ENCODE measurements at regions not wholly inside any gene's neighbourhood (a gene's known extent, or its start where the extent isn't known, plus 50 kb on each side); places are given as distances from the start of the nearest gene placed in this dataset.

DNA sequence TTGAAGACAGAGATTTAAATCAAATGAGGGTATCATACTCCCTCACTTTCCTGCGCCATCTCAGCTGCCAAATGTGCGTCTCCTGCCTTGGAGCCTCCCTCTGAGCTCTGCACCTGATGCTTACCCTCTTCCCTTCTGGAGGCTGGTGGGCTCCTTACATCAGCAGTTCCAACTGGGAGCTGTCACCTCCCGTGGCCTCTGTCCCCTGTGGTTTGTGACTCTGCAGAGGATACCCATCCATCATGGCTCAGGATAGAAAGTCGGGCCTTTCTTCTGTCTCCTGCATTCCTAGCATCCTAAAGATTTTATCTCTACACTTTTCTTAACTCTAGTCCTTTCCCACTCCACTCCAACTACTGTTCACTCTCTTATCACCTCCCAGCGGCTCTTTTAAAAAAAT, 570.6 kb downstream of the BCL11B start:
- no peak overlapping the region for H3K27ac ChIP-seq (replicated peaks)
- no peak for TF ChIP-seq POLR2AphosphoS5 (IDR thresholded peaks at IDR 0.05; ENCODE audit: low read depth)
- no peaks in the 10 kb centered on the region for H3K27me3 ChIP-seq (ENCODE audit: insufficient read depth, poor library complexity, severe bottlenecking)
- H3K4me3 ChIP-seq (replicated peaks; ENCODE audit: insufficient read depth, low read length) = no peak overlapping the region
- DNase-seq (ENCODE audit: low read depth in 1 of 2, low spot score in 1 of 2) = no peak

DNA sequence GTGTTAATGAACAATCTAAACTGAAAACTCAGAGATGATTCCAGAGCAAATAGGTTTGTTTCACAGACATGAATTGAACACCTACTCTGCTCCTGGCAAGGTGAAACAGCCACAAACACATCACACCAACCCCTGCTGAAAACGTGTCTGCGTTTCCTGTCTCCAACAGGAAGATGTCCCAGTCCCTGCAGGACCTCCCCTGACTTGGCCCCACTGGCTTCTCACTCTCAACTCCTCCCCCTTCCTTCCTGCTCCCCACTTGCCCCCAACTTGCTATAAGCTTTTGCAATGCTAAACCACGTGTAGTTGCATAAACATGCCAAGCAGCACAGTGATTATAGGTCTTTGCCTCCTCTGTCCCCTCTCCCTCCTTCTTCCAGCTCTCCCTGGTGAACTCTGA, 567.6 kb downstream of the BCL11B start:
- TF ChIP-seq, protein P1, sequence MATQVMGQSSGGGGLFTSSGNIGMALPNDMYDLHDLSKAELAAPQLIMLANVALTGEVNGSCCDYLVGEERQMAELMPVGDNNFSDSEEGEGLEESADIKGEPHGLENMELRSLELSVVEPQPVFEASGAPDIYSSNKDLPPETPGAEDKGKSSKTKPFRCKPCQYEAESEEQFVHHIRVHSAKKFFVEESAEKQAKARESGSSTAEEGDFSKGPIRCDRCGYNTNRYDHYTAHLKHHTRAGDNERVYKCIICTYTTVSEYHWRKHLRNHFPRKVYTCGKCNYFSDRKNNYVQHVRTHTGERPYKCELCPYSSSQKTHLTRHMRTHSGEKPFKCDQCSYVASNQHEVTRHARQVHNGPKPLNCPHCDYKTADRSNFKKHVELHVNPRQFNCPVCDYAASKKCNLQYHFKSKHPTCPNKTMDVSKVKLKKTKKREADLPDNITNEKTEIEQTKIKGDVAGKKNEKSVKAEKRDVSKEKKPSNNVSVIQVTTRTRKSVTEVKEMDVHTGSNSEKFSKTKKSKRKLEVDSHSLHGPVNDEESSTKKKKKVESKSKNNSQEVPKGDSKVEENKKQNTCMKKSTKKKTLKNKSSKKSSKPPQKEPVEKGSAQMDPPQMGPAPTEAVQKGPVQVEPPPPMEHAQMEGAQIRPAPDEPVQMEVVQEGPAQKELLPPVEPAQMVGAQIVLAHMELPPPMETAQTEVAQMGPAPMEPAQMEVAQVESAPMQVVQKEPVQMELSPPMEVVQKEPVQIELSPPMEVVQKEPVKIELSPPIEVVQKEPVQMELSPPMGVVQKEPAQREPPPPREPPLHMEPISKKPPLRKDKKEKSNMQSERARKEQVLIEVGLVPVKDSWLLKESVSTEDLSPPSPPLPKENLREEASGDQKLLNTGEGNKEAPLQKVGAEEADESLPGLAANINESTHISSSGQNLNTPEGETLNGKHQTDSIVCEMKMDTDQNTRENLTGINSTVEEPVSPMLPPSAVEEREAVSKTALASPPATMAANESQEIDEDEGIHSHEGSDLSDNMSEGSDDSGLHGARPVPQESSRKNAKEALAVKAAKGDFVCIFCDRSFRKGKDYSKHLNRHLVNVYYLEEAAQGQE (IDR thresholded peaks at IDR 0.05; ENCODE audit: insufficient replicate concordance, low read depth) = no peak
- TF ChIP-seq, protein P2, sequence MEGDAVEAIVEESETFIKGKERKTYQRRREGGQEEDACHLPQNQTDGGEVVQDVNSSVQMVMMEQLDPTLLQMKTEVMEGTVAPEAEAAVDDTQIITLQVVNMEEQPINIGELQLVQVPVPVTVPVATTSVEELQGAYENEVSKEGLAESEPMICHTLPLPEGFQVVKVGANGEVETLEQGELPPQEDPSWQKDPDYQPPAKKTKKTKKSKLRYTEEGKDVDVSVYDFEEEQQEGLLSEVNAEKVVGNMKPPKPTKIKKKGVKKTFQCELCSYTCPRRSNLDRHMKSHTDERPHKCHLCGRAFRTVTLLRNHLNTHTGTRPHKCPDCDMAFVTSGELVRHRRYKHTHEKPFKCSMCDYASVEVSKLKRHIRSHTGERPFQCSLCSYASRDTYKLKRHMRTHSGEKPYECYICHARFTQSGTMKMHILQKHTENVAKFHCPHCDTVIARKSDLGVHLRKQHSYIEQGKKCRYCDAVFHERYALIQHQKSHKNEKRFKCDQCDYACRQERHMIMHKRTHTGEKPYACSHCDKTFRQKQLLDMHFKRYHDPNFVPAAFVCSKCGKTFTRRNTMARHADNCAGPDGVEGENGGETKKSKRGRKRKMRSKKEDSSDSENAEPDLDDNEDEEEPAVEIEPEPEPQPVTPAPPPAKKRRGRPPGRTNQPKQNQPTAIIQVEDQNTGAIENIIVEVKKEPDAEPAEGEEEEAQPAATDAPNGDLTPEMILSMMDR (IDR thresholded peaks at IDR 0.05; ENCODE audit: insufficient read depth, low read length) = no peak
- TF ChIP-seq GABPA (IDR thresholded peaks at IDR 0.05; ENCODE audit: low read depth) (no peak), SPI1 (IDR thresholded peaks at IDR 0.05; ENCODE audit: borderline replicate concordance, low read depth) (no peak), POLR2AphosphoS5 (IDR thresholded peaks at IDR 0.05; ENCODE audit: low read depth) (no peak)
- no peaks in the 10 kb centered on the region for H3K27me3 ChIP-seq (ENCODE audit: insufficient read depth, poor library complexity, severe bottlenecking)
- no peak overlapping the region for H3K27ac ChIP-seq (replicated peaks)
- DNase-seq (ENCODE audit: low read depth in 1 of 2, low spot score in 1 of 2) = peak in 1 of 2 experiments; percentile 25
- no peak overlapping the region for H3K4me3 ChIP-seq (replicated peaks; ENCODE audit: insufficient read depth, low read length)

DNA sequence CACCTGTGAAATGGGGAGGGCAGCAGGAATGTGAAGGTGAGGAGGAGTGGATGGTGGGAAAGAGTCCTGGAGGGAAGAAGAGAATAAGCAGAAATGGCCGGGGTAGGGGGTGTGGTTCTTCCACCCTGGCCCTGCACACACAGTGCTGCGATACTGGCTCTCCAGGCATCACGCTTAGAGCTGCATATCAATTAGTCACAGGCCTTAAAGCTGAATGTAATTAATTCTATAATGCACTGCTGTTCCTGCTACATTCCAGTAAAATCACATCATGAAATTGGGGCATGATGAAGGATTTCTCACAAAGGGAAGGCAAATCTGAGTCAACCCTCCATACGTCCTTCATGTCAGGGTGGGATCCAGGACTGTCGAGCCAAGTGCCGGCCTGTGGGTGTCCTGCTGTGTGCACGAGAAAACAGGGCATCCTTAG, 566.1 kb downstream of the BCL11B start:
- DNase-seq (ENCODE audit: low read depth in 1 of 2, low spot score in 1 of 2) = no peak
- Histone ChIP-seq H3K27ac (replicated peaks) (no peak overlapping the region), H3K27me3 (ENCODE audit: insufficient read depth, poor library complexity, severe bottlenecking) (no peaks in the 10 kb centered on the region), H3K4me3 (replicated peaks; ENCODE audit: insufficient read depth, low read length) (no peak overlapping the region)
- no peak for TF ChIP-seq POLR2AphosphoS5 (IDR thresholded peaks at IDR 0.05; ENCODE audit: low read depth)
- TF ChIP-seq, protein P1 (IDR thresholded peaks at IDR 0.05; ENCODE audit: insufficient replicate concordance, low read depth) = no peak
- TF ChIP-seq SPI1 (IDR thresholded peaks at IDR 0.05; ENCODE audit: borderline replicate concordance, low read depth) = no peak
- TF ChIP-seq GABPA (IDR thresholded peaks at IDR 0.05; ENCODE audit: low read depth) = no peak
- TF ChIP-seq, protein P2 (IDR thresholded peaks at IDR 0.05; ENCODE audit: insufficient read depth, low read length) = no peak

DNA sequence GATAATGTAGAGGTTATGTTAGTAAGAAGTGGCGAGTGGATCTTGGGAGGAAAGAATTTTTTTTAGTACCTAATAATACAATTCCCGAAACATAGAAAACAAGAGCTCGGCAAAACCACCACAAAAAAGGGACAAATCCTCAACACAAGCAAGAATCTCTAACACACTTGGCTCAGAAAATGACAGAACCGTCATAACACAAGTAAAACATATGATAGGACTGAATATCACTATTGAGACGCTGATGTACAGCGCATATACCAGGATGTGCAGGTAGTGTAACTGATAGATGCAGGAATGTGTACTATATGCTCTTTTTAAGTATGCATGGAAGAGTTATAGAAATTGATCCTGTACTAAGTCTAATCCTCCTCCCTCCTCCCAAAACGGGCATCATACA, 564.5 kb downstream of the BCL11B start:
- H3K27ac ChIP-seq (replicated peaks) = no peak overlapping the region
- H3K27me3 ChIP-seq (ENCODE audit: insufficient read depth, poor library complexity, severe bottlenecking) = no peaks in the 10 kb centered on the region
- no peak for DNase-seq (ENCODE audit: low read depth in 1 of 2, low spot score in 1 of 2)
- H3K4me3 ChIP-seq (replicated peaks; ENCODE audit: insufficient read depth, low read length) = no peak overlapping the region
- no peak for TF ChIP-seq SPI1 (IDR thresholded peaks at IDR 0.05; ENCODE audit: borderline replicate concordance, low read depth)
- TF ChIP-seq, protein P1 (IDR thresholded peaks at IDR 0.05; ENCODE audit: insufficient replicate concordance, low read depth) = no peak
- no peak for TF ChIP-seq POLR2AphosphoS5 (IDR thresholded peaks at IDR 0.05; ENCODE audit: low read depth)
- TF ChIP-seq, protein P2 (IDR thresholded peaks at IDR 0.05; ENCODE audit: insufficient read depth, low read length) = no peak
- no peak for TF ChIP-seq GABPA (IDR thresholded peaks at IDR 0.05; ENCODE audit: low read depth)
